DND-41 (cell line): ENCODE measurements at regions not wholly inside any gene's neighbourhood (a gene's known extent, or its start where the extent isn't known, plus 50 kb on each side); places are given as distances from the start of the nearest gene placed in this dataset.
"Not testable (repeated sequence)": the region's sequence is repeated elsewhere in the genome, so short reads cannot be mapped to it uniquely, and the experiment has no call there.

Source experiments
- EZH2 ChIP-seq: IDR thresholded peaks from 3 replicates; pipeline ENCODE4 v1.6.1; 2012; ENCODE audit warnings: borderline replicate concordance, low read depth, mild to moderate bottlenecking, moderate library complexity, low read length, inconsistent platforms; ENCODE audit not compliant: severe bottlenecking
- TF ChIP-seq, protein P1 (sequence below): IDR thresholded peaks from 2 replicates; pipeline ENCODE4 v1.5.1; 2012; ENCODE audit warnings: borderline replicate concordance, low read length, moderate library complexity, mild to moderate bottlenecking; ENCODE audit not compliant: poor library complexity, severe bottlenecking; ENCODE audit errors: extremely low read depth

DNA sequence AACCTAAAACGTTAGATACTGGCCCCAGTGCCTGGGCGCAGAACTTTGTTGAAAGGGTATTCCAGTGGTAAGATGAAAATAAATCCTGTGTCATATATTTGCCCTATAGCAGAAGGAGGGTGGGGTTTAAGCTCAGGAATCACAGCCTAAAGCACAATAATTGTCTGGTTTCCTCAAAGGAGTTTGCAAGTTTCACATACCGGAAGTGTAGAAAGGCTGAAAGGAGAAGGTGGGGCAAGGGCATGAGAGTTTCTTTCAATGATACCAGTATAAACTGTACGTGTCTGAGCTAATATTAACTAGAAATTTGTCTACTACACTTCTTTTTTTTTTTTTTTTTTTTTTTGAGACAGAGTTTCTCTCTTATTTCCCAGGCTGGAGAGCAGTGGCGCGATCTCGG lies 147.9 kb upstream of the WWC1 start:
- TF ChIP-seq, protein P1, sequence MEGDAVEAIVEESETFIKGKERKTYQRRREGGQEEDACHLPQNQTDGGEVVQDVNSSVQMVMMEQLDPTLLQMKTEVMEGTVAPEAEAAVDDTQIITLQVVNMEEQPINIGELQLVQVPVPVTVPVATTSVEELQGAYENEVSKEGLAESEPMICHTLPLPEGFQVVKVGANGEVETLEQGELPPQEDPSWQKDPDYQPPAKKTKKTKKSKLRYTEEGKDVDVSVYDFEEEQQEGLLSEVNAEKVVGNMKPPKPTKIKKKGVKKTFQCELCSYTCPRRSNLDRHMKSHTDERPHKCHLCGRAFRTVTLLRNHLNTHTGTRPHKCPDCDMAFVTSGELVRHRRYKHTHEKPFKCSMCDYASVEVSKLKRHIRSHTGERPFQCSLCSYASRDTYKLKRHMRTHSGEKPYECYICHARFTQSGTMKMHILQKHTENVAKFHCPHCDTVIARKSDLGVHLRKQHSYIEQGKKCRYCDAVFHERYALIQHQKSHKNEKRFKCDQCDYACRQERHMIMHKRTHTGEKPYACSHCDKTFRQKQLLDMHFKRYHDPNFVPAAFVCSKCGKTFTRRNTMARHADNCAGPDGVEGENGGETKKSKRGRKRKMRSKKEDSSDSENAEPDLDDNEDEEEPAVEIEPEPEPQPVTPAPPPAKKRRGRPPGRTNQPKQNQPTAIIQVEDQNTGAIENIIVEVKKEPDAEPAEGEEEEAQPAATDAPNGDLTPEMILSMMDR: not testable (repeated sequence)
- not testable (repeated sequence) for TF ChIP-seq EZH2
